NCI-H1417 (cell line): ENCODE measurements at regions not wholly inside any gene's neighbourhood (a gene's known extent, or its start where the extent isn't known, plus 50 kb on each side); places are given as distances from the start of the nearest gene placed in this dataset.
"Not testable (repeated sequence)": the region's sequence is repeated elsewhere in the genome, so short reads cannot be mapped to it uniquely, and the experiment has no call there.

Source experiments
- DNase-seq, 3 experiments: peaks; one replicate each; lab custom pipeline; 2025; lab: John Stamatoyannopoulos, UW

DNA sequence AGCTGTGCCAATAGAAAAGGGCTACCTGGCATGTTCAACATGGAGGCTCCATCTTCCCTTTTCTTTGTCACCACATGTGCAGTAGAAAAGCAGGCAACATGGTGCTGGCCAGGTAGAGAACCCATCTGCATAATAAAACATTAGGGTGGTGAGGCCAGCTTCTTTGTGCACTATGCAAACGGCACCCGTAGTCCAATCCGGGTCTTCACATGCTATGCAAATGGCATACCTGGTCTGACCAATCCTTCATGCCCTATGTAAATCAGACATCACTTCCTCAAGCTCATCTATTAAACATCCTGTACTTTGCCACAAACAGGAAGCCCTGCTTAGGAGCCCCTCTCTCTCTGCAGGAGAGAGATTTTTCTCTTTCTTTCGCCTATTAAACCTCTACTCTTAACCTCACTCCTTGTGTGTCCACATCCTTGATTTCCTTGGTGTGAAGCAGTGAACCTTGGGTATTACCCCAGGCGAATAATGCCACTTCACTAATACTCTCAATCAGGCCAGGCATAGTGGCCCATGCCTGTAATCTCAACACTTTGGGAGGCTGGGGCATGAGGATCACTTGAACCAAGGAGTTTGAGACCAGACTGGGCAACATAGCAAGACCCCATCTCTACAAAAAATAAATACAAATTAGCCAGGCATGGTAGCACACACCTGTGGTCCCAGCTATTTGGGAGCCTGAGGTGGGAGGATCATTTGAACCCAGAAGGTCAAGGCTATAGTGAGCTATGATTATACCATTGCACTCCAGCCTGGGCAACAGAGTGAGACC, 111.3 kb upstream of the MRI1 start:
- DNase-seq, result no peak

DNA sequence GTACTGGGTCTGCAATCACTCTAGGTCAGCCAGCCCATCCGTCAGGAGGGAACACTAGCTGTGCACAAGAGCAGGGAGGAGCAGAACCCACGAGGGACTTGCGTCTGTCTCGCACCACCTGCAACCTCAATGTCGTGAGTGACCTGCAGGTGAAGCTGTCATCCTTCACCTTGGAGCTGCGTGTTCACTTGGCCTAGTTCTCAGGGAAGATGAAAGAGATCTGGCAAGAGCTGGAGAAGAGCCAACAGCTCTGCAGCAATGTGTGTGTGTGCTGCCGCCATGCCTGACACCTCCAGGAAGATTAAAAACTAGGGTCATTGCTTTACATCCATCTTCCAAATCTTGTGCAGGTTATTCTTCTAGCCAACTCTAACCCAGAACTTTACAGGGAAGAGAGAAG, 117.6 kb upstream of the MRI1 start:
- DNase-seq, result no peak

DNA sequence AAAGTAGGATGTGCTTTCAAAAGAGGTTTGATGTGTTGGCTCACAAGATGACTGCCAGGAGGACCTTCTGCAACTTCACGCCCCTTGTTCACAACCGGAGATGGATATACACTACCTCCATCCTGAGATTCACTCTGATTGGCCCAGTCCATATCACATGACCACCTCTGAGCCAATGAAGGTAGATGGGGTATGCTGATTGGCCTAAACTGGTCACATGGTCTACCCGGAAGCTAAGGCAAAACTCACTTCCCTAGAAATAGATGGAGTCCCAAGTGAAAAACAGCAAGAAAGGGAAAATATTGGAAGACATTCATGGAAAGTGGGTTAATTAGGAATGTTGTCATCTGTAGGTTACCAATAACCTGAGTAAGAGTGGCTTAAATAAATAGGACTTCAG, 119.7 kb upstream of the MRI1 start:
- DNase-seq, result no peak

DNA sequence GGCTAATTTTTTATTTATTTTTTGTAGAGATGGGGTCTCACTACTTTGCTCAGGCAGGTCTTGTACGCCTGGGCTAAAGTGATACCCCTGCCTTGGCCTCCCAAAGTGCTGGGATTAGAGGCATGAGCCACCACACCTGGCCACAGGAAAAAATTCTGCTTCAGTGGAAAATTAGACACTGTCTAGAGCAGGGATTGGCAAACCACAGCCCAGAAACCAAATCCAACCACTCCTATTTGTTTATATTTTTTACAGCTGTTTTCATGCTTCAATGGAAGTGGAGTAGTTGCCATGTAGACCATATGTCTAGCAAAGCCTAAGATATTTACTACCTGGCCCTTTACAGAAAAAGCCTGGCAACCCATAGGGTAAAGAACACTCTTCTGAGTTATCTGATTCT, 123.7 kb upstream of the MRI1 start:
- DNase-seq, result peak in 1 of 3 experiments; percentile 53

DNA sequence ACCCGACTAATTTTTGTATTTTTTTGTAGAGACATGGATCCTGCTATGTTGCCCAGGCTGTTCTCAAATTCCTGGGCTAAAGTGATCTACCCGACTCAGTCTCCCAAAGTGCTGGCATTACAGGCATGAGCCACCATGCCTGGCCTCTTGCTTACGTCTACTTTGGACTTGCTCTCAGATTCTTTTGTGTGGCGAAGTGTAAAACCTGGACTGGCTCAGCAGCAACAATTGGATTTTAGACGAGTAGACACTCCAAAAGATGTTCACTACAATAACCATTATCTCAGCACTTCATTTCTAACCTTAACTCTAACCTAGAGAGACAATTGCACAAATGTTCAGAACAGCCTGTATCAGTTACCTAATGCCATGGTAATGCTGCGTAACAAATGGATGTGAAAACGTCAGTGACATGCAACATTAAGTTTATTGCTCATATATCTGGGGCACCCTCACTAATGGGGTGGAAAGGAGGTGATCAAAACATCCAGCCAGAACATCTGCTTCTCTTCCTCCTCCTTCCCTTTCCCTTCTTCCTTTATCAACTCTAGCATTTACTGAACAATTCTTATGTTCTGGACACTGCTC, 124.9 kb upstream of the MRI1 start:
- DNase-seq, result no peak

DNA sequence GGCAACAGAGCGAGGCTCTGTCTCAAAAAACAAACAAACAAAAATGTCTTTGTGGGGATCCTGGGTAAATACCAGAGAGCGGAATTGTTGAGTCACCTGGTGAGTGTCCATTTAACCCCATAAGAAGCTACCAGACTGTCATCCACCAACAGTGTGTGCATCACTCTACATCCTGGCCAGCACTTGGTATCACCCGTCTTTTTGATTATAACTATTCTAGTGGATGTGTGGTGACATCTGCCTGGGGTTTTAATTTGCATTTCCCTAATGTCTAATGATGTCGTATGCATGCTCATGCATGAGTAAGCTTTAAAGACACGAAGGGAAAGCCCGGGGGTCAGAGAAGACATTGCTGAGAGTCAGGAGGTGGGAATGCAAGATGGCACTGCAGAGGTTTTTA, 126.7 kb upstream of the MRI1 start:
- no peak for DNase-seq

DNA sequence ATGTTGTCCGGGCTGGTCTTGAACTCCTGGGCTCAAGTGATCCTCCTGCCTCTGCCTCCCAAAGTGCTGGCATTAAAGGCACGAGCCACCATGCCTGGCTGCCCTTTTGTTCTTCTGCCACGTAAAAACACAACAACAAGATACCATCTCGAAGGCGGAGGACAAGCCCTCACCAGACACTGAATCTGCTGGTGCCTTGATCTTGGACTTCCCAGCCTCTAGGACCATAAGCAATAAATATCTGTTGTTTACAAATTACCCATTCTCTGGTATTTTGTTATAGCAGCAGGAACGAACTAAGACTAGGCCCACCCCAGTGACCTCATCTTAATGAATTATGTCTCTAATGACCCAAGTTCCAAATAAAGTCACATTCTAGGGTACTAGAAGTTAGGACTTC, 128.4 kb upstream of the CACNA1A start:
- no peak for DNase-seq

DNA sequence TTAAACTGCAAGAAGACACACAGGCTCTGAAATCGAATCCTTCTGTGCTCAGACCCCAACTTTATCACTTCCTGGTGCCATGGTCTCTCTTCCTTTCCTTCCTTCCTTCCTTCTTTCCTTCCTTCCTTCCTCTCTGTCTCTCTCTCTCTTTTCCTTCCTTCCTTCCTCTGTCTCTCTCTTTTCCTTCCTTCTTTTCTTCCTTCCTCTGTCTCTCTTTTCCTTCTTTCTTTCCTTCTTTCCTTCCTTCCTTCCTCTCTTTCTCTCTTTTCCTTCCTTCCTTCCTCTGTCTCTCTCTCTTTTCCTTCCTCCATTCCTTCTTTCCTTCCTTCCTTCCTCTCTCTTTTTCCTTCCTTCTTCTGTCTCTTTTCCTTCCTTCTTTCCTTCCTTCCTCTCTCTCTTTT, 127.2 kb upstream of the CACNA1A start:
- DNase-seq, result no peak

DNA sequence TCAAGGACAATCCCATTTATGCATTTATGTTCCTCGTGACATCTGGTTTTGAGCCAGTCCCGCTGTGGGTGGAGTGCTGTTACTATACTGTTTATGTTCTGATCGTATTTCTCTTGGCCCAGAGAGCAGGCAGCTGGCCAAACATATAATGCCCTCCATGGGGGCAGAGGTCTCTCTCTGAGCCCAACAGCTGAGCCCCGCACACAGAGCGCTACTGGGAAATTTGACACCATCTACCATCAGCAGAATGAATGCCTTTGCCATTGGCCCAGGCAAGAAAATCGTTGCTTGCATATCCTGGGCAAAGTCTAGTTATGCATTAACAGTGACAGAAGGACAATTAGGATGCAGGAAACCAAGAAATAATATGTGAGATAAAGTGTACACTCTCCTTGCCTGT, 126.8 kb upstream of the CACNA1A start:
- DNase-seq, result peak; percentile 84 to 100 (median 95)

DNA sequence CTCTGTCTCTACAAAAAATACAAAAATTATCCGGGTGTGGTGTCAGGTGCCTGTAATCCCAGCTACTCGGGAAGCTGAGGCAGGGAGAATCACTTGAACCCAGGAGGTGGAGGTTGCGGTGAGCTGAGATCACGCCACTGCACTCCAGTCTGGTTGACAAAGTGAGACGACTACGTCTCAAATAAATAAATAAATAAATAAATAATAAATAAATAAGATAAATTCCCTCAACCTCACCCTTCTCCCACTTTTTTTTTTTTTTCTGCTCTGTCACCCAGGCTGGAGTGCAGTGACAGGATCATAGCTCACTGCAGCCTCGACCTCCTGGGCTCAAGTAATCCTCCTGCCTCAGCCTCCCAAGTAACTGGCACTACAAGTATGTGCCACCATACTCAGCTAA, 125.9 kb upstream of the CACNA1A start:
- DNase-seq, result not testable (repeated sequence)

DNA sequence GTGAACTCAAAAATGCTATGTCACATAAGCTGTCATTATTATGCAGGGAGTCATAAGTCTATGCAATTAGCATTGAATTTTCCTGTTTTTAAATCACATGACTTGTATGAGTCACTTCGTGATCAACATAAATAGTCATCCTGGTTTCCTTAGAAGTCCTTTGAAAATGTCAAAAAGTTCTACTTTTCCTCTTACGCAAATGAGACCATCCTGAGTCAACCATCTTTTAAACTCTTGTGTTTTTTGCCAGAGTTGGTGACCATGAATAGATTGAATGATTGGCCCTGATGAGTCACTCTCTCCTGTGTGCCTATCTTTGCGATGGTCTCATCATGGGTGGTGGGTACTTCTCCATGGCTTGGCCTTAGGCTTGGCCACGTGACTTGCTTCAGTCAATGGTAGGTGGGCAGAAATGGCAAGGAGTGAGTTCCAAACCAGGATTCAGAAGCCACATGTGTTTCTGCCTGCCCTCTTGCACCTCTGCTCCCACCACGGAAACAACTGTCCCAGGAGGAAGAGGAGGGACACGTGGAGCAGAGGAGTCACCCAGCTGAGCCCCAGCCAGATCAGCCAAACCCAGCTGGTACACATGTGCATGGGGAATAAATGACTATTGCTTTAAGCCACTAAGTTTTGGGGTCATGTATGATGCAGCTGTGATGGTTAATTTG, 123.5 kb upstream of the CACNA1A start:
- no peak for DNase-seq

DNA sequence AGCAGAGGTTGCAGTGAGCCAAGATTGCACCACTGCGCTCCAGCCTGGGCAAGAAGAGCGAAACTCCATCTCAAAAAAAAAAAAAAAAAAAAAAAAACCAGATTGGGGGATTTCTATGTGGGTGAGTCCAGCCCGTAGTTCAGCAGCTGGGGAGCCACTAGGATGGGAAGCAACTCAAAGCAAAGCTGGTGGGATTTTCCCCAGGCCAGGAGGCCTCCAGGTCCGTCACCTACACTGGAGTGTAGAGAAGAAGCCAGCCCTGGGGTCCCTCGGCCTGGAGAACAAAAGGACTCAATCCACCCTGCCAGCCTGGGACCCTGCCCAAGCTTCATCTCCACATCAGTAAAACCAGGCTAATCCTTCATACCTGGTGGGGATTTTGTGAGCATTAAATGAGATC, 121.3 kb upstream of the CACNA1A start:
- no peak for DNase-seq

DNA sequence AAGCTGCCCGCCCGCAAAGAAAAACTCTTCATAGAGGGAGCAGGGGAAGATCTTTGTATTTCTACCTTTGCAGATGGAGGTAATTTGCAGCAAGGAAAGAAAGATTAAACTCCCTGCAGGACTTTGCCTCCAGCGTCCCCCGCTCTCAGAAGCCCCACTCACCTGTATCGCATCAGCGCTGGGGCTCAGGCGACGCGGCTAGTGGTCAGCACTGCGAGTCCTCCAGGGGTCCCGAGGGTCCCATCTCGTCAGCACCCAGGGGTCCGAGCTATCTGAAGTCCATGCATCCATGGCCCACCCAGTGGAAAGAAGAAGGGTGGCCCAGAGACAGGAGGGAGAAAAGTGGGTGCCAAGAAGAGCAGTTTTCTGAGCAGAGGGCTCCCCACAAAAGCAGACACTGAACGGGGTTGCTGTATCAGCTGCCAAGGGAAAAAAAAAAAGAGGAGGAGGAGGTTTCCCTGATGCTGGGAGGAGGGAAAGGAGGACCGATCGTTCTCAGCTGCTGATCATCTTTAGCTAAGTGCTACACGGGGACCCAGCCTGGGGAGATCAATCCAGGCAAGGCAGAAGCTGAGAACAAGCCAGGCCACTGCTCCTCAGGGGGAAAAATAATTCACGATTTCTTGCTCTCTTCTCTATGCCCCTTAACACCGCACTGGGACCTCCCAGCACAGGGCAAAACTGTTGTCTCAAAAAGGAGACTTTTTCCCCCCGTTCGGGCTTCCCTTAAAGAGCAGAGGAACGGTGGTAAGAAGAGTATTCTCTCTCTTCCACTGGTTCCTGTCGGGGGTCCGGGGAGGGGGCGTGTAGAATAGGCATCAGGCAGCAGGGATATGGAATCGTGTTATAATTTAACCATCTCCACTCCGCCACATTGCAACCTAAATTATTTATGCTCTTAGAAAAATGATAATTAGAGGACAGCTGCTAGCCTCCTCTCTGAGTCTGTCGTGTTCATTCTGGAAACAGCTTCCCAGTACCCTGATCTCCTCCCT, 117.7 kb upstream of the CACNA1A start:
- DNase-seq, result peak in 2 of 3 experiments; percentile 77 to 81

DNA sequence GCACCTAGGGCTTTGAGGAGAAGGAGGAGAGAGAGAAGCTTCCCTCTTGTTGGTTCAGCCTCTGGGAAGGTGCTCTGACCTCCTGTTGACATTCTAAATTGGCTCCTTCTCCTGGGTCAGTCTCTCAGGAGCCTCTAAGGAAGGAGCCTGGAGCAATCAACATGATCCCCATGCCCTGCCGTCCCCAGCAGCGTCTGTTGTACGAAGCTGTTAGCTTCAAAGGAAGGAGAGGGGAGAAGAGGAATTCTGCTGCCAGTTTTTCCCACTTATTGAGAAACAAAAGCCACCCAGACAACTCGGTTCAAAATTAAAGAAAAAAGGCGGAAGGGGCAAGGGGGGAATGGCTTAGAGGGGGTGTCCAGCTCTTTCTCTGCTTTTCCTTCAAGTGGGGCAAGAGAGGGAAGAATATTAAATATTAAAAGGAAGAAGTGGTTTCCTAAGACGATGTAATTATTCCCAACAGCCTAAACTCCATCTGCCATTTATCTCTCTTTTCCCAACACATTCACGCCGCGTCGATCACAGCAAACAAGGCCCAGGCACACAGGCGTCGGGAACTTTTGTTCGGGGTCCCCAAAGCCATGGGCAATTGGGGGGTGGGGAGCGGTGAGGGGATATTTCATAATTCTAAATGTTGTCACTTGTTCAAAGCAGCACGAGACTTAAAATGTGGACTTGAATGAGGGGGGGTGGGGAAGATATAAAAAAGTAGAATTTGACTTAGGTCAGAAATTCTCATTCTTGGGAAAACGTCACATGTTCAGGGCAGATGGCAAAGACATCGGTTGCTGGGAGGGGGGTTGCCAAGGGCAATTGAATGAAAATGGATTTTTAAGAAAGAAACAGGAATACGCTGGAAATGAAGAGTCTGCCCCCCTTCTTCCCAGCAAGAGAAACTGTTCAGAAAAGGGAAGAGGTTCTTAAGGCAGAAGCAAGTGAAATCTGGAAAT, 116.8 kb upstream of the CACNA1A start:
- DNase-seq, result peak in 2 of 3 experiments; percentile 60 to 74

DNA sequence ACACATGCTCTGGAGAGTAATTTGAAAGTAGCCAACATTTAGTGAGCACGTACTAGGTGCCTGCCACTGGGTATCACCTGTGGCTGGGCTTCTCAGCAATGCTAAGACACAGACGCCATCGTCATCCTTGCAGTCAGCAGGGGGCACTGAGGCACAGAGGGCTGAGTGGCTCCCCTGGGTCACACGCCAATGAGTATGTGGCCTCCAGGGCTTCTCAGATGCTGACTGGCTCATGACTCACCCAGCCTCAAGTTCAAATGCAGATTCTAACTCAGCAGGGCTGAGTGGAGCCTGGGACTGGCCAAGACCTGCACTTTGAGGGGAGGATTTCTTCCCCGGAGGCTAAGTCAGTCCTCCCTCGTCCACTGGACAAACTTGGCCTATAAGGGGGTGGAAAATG, 115.1 kb upstream of the CACNA1A start:
- no peak for DNase-seq

DNA sequence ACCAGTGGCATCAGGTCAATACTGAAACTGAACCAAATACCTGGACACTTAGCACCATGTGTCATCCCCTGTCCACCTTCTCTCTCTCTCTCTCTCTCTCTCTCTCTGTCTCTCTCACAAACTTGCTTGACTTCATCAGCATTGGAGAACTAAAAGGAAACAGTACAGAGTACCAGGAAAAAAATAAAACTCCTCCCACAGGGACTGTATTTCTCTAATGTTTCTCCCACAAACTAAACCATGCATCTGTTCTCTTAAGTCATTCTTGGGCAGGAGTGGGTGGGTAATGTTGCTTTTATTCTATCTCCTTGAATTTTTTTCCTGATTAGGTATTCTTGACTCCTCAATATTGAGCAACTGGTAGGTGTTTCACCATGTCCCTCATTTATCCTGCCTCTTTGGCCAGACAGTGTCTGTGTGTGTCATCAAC, 112.9 kb upstream of the CACNA1A start:
- no peak for DNase-seq

DNA sequence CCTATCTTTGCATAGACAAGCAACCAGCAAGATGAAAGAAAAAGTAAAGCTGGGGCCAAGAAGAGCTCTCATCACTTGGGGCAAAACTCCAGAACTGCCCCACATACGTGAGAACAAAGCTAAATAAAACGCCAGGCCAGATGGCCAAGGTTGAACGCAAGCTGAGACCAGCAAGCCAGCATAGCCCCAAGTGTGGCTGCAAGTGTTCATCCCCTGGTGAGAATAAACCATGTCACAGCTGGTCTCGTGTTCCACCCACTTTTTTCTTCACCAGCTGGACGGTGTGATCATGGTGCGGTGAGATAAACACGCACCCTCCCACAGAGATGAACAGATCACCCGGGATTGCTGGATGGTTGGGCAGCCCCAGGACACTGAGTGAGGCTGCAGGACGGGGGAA, 109.6 kb upstream of the CACNA1A start:
- DNase-seq, result peak in 2 of 3 experiments; percentile 33 to 65

DNA sequence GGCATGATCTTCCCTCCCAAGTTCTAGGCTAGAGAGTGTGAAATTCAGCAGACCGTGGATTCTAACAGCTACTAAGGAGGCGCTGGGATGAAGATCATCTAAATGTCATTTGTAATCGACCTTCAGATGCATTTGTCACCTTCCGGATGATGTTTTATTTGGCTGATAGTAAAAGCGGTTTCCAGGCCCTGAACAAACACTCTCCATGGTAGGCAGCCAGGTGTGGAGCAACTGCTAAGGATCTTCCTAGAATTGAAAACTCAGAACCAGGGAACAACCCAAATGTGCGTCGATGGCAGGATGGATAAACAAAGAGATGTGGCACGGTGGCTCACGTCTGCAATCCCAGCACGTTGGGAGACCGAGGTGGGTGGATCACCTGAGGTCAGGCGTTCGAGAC, 107.2 kb upstream of the CACNA1A start:
- peak; percentile 68 to 88 (median 79) for DNase-seq

DNA sequence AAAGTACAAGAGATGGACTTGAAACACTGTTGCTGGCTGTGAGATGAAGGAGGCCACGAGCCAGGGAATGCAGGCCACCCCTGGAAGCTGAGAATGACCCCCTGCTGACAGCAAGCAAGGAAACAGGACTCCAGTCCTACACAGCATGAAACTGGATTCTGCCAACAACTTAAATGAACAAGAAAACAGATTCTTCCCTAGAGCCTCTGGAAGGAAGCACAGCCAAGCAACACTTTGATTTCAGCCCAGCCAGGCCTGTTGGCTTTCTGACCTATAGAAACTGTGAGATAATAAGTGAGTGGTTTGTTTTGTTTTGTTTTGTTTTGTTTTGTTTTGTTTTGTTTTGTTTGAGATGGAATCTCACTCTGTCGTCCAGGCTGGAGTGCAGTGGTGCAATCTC, 105.3 kb upstream of the CACNA1A start:
- no peak for DNase-seq

DNA sequence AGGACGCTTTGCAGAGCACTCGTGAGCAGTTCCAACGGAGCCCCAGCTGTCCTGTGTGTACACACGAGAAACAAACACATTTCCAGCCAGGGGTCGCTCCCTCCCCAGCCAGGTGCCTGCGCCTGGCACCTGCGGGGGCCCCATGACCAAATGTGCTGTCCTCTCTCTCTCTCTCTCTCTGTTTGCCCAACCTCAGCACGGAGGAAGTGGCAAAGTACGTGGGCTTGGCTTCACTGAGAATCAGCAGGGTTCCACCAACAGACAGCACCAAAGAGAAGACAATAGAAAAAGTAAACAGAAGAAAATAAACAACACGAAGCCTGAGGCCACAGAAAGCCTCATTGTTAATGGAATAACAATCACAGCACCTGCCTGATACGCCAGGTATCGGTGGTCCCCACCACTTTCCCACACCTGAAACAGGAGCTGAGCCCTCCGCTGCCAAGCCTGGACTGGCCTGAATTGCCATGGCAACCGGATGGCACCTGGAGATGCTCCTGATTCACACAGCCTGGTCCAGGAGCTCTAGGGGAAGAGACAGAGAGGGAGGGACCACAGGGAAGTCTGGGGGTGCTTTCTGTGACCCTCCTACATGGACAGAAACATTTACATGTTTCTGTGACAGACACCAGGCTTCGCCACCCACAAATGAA, 103.9 kb upstream of the CACNA1A start:
- peak; percentile 63 to 100 (median 100) for DNase-seq
